ENCODE measurements at regions not wholly inside any gene's neighbourhood (a gene's known extent, or its start where the extent isn't known, plus 50 kb on each side); places are given as distances from the start of the nearest gene placed in this dataset.

DNA sequence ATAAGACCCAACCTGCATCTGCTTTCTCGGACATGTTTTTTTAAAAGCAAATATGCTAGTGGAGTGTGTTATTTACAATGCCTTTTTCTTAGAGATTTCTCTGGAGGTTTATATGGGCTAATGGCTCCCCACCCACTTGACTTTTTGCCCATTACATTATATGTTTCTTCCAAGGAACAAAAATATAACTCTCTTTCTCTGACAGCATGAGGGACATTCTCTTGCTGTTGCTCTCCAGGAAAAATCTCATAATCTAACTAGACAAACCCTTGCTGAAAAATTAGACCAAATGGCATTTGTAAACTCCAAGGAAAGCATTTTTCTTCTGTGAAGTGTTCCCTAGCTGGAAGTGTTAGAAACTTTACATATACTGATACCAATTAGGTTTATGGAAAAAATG is 213.7 kb downstream of the PRL start:
- TF ChIP-seq POLR2AphosphoS5 (IDR thresholded peaks at IDR 0.05; ENCODE audit: insufficient read depth, low read depth, low read length) (no peak), POLR2A (IDR thresholded peaks at IDR 0.05; ENCODE audit: low read depth, low read length) (no peak), GATA2 (IDR thresholded peaks at IDR 0.05; ENCODE audit: insufficient read depth, insufficient read length, low read depth, low read length) (no peak), EZH2 (IDR thresholded peaks at IDR 0.05; ENCODE audit: borderline replicate concordance, low read depth, low read length, severe bottlenecking) (no peak), FOS (IDR thresholded peaks at IDR 0.05; ENCODE audit: borderline replicate concordance, insufficient read depth, low read length) (no peak)
- TF ChIP-seq, protein P1, sequence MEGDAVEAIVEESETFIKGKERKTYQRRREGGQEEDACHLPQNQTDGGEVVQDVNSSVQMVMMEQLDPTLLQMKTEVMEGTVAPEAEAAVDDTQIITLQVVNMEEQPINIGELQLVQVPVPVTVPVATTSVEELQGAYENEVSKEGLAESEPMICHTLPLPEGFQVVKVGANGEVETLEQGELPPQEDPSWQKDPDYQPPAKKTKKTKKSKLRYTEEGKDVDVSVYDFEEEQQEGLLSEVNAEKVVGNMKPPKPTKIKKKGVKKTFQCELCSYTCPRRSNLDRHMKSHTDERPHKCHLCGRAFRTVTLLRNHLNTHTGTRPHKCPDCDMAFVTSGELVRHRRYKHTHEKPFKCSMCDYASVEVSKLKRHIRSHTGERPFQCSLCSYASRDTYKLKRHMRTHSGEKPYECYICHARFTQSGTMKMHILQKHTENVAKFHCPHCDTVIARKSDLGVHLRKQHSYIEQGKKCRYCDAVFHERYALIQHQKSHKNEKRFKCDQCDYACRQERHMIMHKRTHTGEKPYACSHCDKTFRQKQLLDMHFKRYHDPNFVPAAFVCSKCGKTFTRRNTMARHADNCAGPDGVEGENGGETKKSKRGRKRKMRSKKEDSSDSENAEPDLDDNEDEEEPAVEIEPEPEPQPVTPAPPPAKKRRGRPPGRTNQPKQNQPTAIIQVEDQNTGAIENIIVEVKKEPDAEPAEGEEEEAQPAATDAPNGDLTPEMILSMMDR (IDR thresholded peaks at IDR 0.05; ENCODE audit: extremely low read depth in 1 of 2, insufficient read depth in 1 of 2, low read depth in 1 of 2, low read length in 2 of 2) = no peak
- TF ChIP-seq, protein P2, sequence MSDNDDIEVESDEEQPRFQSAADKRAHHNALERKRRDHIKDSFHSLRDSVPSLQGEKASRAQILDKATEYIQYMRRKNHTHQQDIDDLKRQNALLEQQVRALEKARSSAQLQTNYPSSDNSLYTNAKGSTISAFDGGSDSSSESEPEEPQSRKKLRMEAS (IDR thresholded peaks at IDR 0.05; ENCODE audit: insufficient read depth, insufficient read length) = no peak

All from endothelial cell of umbilical vein (primary cell).